GM18519 (cell line): ENCODE measurements at regions not wholly inside any gene's neighbourhood (a gene's known extent, or its start where the extent isn't known, plus 50 kb on each side); places are given as distances from the start of the nearest gene placed in this dataset.
A peak's percentile ranks its signal among the peaks of the same experiment; 100 is the strongest.

ENCODE experiments used
- ATAC-seq: cut with Tn5 transposase; IDR thresholded peaks from one replicate; pipeline ENCODE4 v1.9.1; 2021; ENCODE audit warnings: mild to moderate bottlenecking, moderate library complexity; ENCODE audit not compliant: unreplicated experiment, low FRiP score

DNA sequence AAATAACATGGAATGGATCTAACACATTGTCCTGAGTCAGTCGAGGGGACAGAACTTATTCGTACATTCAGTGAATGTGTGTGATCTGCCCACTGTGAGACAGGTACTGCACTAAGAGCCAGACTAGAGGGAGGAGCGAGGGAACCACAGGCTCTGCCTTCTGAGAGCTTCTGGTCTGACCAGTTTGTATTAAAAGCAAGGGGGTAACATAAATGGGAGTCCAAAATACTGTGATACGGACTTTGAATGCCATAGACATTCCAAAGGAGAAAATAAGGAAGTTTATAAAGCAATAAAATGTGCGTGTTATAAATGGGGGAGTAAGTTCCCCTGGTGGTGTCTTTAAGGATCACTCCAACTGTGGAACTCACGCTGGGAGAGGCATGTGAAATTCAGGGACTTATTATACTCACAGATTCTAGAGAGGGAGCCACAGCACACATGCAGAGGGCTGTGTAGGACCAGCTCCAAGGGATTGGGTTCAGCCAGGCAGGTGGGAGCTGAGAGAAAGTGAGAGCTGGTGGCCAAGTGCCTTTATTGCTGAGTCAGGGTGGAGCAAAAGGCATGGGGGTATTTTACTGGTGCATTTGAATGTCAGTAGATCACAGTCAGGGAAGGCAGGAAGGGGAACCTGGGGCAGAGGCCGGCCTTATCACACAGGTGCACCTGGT is 186.5 kb upstream of the WWC1 start:
- ATAC-seq, result no peak

DNA sequence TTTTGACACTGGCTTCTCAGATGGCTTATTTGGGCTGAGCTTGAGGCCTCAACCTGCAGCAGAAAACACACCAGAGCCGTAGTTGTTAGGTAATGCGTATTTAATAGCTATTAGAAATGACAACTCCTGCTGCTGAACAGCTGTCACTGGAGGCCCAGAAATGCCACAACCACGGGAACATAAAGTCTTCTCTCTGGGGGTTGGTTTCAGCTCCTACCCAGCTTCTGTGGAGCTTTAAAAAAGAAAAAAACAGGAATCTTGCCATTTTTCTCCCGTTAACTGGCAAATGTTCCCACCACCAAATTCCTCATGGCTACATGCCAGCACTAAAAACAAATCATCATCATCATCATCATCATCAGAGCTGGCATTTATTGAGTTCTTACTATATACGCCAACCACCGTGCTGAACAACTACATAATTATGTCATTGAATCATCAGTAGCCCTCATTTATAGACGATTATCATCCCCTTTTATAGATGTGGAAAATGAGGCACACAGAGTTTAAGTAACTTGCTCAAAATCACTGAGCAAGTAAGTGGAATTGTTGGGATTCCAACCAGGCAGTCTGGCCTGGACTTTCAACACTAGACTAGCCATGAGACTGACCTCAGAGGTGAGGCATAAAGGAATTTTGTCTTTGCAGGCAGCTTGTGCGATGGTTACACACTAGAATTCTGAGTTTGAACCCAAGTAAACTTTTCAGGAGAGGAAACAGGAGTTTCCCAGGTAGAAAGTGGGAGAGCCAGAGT is 185.3 kb upstream of the WWC1 start:
- no peak for ATAC-seq

DNA sequence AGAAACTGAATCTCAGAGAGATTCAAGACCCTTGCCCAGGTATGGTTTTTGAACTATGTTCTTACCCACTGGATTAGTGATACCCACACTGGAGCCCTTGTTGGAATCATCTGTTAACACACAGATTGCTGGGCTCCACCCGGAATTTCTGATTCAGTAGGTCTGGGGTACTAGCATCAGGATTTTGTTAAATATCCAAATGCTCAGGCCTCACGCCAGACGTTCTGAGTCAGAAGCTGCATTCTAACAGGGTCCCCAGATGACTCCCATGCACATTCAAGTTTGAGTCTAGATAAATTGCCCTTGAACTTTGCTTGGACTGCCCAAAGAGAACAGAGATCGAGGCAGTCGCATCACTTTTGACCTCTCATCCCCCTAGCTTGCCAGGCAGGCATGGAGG is 182.0 kb upstream of the WWC1 start:
- no peak for ATAC-seq

DNA sequence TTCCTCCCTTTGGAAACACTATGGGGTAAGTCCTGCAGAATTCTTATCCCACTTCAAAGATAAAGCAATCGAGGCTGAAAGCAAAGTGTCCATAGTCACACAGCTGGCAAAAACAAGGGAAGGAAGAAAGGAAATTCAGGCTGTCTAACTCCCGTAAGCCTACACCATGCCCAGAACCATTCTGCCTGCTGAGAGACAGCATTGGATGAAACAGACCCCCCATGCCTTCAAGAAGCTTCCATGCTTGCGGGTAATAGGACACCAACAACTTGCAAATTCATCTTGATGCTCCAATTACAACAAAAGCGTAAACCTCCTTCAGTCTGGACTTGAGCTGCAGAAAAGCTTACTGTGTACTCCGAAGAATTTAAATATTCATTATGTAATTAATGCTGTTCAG is 181.1 kb upstream of the WWC1 start:
- ATAC-seq, result no peak

DNA sequence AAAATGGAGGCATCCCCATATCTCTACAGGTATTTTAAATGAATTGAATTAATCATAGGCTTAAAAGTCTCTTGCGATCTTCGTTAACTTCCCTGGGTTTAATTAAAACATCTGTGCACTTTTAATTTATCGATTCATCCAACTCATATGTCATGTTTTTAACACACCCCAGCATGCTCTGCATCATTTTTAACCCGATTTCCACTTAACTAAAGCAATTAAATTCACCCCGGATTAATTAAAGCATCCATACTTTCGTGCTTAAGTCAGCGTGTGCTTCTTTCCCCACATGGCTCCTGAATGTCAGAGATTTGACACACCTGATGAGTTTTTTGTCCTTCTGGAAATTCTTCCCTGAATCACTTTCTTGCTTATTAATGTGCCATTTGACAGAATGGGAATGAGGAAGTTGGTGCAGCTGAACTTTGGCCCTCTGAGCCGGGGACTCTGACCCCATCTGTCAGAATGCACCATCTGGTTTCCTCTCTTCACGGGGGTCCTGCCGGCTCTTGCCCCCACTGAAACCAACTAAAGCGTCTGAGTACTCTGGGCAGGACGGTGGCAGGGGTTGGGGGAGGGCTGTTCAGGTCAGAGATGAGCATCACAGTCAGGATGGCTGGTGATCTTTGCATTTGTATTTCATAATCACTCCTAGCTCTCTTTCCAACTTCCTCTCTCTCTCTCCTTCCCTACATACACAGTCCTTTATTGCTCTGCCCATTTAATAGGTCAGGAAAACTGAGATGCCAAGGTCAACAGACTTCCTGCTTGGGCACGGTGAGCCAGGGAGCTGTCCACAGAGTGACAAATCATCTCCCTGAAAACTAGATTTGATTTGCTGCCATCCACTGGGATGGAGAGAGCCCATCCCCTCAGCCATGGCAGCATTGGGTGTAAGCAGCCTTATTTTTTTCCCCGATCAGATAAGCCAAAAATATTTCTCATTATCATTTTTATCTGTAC is 180.3 kb upstream of the WWC1 start:
- ATAC-seq, result no peak

DNA sequence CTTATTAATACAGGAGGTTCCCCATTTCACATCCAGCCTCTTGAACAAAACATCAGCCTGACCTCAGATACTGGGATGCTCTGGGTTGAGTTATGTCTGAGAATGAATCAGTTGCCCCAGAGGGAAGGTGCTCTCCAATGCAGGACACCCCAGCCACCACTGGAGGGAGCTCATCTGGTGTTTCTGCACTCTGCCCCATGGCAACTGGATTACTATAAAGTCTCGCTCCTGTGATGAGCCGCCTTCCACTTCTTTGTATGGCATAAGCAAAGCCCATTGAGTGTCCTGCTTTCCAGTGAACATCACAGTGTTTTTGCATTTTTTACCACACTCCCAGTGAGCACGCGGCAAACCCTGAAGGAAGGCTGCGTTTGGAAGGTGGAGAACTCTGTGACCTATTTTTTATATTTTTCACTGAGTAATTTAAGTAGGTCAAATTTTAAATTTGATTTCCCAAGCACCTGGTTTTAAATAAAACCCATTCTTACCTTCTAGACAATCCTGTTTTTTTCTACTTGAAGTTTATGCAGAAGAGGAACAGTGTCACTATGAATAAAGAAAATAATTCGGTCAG is 176.9 kb upstream of the WWC1 start:
- ATAC-seq, result peak; percentile 90

DNA sequence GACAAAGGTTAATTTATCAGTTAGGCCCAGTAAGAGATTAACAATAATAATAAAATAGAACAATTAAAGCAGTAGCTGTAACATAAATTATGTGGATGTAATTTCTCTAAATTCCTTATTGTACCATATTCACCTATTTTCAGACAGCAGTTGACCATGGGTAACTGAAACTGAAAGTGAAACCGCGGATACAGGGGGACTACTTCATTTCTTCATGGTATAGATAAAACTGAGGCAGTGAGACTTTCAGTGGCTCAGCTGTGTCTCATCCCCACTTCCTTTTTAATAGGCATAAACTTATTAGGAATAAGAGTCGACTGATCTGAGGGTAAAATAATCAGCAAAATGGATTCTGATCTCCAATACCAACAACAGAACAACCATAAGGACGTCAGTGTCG is 174.0 kb upstream of the WWC1 start:
- no peak for ATAC-seq

DNA sequence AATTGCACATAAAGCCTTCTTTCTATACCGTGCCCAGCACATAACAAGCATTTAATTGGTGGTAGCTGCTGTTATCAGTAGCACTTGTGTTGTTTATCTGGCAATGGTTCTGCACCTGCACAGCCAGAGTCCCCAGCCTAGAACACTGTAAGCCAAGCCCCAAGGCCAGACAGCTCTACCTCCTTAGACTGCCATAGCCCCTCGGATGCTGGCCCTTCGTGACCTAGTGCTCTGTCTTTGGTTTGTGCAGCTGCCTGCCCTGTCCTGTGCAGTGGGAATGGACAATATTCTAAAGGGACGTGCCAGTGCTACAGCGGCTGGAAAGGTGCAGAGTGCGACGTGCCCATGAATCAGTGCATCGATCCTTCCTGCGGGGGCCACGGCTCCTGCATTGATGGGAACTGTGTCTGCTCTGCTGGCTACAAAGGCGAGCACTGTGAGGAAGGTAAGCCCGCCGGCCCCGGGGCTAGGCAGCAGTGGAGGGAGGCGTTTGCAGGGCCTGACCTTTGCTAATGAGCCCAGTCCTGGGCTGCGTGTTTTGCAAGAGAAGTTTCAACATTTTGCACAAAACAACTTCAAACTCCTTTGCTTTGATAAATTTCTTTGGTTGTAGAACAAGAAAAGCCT is 173.3 kb upstream of the WWC1 start:
- ATAC-seq, result no peak

DNA sequence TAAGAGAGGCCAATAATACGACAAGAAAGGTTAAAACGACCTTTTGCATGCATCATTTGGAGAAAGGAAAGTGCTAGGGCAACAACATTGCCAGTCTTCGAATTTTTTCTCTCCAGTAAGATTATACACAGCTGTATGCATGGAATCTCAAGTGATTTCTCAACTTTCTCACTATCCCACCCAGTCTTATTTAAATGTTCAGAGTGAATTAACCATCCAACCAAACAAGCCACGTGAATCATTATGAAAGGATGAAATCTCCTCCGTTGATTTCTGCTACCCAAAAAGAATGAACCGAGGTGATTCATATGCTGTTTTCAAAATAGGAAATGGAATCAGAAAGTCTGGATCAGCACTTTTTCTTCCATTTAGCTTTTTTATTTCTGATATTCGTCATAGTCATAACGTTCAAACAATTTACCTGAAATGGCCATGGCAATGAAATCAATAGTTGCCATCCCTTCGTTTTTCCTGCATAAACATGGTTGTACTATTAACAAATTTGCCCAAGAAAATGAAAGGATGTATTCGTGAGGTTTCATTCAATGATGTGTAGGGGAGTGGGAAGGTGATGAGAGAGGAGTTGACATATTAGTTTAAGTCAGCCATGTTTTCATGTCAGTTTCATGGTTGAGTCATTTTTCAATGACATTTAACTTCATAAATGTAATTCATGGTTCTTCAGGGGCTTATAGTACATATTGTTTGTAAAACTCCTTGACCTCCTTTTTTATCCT is 170.9 kb upstream of the WWC1 start:
- no peak for ATAC-seq

DNA sequence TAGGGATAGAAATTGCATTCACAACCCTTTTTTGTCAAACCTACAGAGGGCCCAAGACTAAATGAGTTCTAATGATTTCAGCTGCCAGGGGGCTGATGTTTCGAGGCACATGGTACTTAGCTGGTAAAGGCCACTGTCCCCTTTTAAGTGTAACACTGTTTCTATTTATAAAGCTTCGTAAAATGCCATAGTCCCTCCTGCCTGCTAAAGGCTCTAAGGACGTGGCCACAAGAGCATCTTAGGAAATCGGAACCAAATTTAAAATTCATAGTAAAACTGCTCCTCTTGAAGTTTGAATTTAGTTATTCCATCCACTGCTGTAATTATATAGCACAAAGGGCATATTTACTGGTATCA is 170.3 kb upstream of the WWC1 start:
- no peak for ATAC-seq

DNA sequence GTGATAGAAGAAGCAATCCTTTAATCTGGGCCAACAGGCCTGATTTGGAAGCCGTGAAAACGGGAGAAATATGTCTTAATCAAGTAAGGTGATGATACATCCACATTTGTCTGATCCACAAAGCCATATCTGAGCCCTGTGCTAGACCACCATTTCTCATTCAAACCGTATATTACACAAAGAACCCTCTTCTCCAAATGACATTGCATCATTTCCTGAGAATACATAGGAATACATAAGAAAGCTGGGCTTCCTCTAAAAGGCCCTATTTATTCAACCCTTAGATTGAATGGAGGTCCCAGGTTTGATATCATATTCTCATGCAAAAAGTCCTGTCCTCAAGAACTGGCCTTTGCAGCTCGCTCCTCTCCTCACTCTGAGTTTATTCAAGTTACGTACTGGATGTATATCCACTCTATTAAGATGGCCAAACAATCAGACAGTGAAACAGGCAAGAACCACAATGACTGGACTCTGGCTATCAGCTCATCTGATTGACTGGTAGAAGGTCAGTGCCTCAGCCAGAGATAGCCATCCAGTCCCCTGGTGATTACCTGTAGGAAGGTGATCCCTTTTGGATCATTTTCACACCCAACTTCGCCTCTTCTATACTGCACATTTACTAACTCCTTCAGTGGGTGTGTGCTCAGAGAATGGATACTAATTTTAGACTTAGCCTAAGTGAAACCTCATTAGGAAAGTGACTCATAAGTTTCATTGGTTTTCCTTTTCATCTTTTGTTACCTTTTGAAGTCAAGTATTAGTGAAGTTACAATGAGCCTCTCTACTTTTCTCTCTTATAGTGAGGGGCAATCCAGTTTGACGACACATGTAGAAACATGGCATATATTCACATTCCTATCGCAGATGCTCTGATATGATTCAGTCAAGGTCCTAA is 167.6 kb upstream of the WWC1 start:
- ATAC-seq, result peak; percentile 97

DNA sequence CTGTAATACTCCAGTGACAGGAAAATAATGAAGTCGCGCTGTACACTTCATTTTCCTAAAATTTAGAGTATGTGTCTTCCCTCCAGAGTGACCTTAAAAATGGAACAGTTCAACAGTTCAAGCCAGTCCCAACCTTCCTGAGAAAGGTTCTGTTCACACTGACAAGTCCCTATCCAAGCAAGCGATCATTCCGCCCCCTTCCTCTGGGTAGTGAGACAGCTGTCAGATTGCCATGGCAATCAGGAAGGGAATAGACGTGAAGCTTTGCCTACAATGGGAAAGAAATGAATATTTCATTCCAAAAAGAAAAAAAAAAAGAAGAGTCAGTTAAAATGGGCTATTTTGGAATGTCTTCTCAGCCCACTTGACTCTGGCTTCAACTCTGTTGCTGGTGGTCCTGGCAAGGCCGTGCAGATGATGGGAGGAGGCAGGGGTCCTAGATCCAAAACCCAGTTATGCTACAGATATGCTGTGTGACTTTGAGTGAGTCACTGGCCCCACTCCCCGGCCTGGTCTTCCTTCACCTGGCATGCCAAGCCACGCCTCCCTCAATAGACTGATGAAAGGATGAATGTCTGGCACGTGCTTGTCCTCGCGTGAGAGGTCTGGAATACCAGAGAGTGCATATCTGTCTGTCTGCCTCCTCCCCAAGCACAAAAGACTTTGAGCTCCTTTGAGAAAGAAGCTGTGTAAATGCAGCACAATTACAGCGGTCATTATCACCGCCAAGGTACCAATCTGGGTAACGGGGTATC is 165.8 kb upstream of the WWC1 start:
- no peak for ATAC-seq

DNA sequence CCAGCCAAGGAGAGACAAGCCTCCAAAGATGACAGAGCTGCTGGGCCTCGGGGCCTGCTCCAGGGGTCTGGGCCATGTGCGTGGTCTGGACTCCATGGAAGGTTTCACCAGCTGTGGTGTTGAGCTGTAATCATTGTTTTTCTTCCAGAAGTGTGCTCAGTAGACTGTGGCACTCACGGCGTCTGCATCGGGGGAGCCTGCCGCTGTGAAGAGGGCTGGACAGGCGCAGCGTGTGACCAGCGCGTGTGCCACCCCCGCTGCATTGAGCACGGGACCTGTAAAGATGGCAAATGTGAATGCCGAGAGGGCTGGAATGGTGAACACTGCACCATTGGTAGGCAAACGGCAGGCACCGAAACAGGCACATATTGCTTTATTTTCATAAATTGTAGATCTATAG is 164.8 kb upstream of the WWC1 start:
- ATAC-seq, result no peak

DNA sequence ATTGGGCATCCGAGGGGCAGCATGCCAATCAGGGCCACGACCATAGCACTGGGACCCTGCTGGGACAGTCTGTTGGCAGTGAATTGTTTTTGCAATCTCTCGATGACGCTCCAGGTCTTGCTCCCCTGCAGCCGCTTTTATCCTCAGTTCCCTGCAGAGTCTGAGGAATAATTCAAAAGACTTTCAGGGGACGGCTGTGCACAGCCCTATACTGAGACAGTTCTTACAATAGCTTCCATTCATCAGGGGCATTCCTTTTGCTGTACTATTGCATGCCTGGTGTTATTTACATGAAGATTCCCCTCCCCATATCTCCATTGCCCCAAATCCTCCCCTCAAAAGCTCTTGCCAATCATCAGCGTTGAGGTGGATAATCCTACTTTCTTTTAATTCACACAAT is 163.3 kb upstream of the WWC1 start:
- no peak for ATAC-seq

DNA sequence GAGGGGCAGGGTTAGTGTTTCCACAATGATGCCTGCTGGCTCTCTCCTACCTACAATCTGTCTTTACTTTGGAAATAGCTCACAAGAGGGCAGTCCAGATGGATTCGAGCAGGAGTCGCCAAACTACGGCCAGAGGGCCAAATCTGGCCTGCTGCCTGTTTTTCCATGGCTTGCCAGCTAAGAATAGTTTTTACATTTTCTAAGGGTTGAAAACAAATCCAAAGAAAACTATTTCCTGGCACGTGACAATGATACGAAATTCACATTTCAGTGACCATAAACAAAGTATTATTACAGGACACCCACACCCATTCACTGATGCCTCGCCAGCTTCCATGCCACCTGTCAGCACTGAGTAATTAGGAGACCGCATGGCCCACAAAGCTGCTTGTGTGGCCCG is 162.9 kb upstream of the WWC1 start:
- no peak for ATAC-seq

DNA sequence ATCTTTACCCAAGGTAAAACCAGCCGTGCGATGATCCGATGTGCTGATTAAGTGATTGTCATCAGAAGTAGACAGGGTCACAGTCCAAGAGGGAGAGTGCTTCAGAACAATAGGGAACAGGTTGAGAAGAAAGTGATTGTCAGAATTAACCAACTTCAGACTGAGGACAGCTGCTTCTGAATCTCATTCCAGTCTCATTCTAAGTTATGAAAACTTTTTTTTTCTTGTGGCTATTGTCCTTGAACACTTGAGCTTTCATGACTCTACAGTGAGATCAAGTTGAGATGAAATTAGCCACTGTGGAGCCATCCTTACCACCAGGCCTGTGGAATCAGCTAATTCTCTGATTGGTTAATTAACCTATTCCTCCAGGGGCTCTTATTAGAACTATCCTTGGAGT is 159.9 kb upstream of the WWC1 start:
- no peak for ATAC-seq

DNA sequence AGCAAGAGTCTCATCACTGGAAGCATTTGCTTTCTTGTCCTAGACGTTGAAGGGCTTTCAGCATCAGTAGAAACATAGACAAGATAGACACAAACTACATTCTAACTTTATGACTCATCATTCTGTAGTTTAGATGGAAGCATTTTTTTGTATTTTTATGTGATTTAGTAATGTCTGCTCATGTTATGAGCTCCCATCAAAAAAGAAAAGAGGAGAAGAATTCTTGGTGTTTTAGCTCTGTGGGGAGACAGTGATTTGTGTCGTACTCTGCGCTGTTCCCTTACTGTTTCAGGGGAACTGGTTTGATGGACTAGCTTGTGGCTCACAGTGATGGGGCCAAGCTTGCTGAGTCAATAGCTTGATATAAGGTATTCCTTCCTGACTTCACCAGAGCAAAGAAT is 159.2 kb upstream of the WWC1 start:
- ATAC-seq, result no peak

DNA sequence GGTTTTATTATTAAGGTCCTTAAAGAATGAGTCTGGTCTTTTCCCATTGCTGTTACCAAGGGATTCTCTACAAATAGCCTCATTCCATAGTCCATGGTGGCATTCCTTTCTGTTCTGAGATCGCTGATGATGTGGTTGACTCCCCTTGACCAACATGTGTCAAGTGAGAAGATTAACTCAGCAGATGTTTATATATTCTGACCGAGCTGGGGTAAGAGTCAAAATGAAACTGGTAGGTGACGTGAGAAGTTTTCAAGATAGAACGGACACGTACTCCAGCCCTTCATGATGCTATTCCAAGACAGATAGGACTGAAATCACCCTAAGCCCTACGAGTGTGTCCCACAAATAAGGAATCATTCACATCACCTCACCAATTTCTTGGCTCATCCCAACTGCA is 155.5 kb upstream of the WWC1 start:
- peak; percentile 98 for ATAC-seq
